BE2C (cell line): ENCODE measurements at regions not wholly inside any gene's neighbourhood (a gene's known extent, or its start where the extent isn't known, plus 50 kb on each side); places are given as distances from the start of the nearest gene placed in this dataset.
"Not testable (repeated sequence)": the region's sequence is repeated elsewhere in the genome, so short reads cannot be mapped to it uniquely, and the experiment has no call there.

Source experiments
- DNase-seq: peaks from one replicate; pipeline ENCODE4 v3.0.0-alpha.2; 2020
- H3K27me3 ChIP-seq: fragments of 250-450 bp; sonication (Bioruptor Pico); 2 replicates; pipeline ENCODE4 v1.5.1; 2020; ENCODE audit warnings: mild to moderate bottlenecking
- H3K36me3 ChIP-seq: fragments of 250-450 bp; sonication (Bioruptor Pico); 2 replicates; pipeline ENCODE4 v1.5.1; 2020; ENCODE audit warnings: mild to moderate bottlenecking
- H3K4me1 ChIP-seq: fragments of 250-450 bp; sonication (Bioruptor Pico); 2 replicates; pipeline ENCODE4 v1.5.1; 2020
- H3K4me3 ChIP-seq: 2 replicates; pipeline ENCODE4 v1.5.1; 2011; ENCODE audit warnings: low read depth, low read length
- H3K9me3 ChIP-seq: fragments of 250-450 bp; sonication (Bioruptor Pico); 2 replicates; pipeline ENCODE4 v1.5.1; 2020
- TF ChIP-seq, protein P1 (sequence below): IDR thresholded peaks from 2 replicates; pipeline ENCODE4 v1.5.1; 2012; ENCODE audit warnings: mild to moderate bottlenecking, low read depth, low read length

GRCh38 chr9:107584944-107585343 lies 95.4 kb upstream of the KLF4 start:
- no peaks in the 10 kb centered on the region for H3K27me3 ChIP-seq
- H3K4me1 ChIP-seq, result no peaks in the 10 kb centered on the region
- TF ChIP-seq, protein P1, sequence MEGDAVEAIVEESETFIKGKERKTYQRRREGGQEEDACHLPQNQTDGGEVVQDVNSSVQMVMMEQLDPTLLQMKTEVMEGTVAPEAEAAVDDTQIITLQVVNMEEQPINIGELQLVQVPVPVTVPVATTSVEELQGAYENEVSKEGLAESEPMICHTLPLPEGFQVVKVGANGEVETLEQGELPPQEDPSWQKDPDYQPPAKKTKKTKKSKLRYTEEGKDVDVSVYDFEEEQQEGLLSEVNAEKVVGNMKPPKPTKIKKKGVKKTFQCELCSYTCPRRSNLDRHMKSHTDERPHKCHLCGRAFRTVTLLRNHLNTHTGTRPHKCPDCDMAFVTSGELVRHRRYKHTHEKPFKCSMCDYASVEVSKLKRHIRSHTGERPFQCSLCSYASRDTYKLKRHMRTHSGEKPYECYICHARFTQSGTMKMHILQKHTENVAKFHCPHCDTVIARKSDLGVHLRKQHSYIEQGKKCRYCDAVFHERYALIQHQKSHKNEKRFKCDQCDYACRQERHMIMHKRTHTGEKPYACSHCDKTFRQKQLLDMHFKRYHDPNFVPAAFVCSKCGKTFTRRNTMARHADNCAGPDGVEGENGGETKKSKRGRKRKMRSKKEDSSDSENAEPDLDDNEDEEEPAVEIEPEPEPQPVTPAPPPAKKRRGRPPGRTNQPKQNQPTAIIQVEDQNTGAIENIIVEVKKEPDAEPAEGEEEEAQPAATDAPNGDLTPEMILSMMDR, result no peak

GRCh38 chr9:107584186-107584585 lies 94.6 kb upstream of the KLF4 start:
- H3K4me3 ChIP-seq, result no peak overlapping the region
- TF ChIP-seq, protein P1, result no peak
- no peaks in the 10 kb centered on the region for H3K27me3 ChIP-seq
- no peaks in the 10 kb centered on the region for H3K4me1 ChIP-seq
- DNase-seq, result no peak
- no peaks in the 10 kb centered on the region for H3K36me3 ChIP-seq
- H3K9me3 ChIP-seq, result no peaks in the 10 kb centered on the region

More at GRCh38 chr9:107584944-107585343, 95.4 kb upstream of the KLF4 start:
- Histone ChIP-seq H3K9me3 (no peaks in the 10 kb centered on the region), H3K36me3 (no peaks in the 10 kb centered on the region), H3K4me3 (no peak overlapping the region)
- no peak for DNase-seq

- Histone ChIP-seq H3K4me1 (no peaks in the 10 kb centered on the region), H3K27me3 (no peaks in the 10 kb centered on the region), H3K9me3 (no peaks in the 10 kb centered on the region), H3K36me3 (no peaks in the 10 kb centered on the region), H3K4me3 (no peak overlapping the region)
- no peak for DNase-seq
- TF ChIP-seq, protein P1, result no peak
Observed at GRCh38 chr9:107577140-107577776, 87.7 kb upstream of the KLF4 start.

GRCh38 chr9:107571148-107571547 lies 81.6 kb upstream of the KLF4 start:
- no peak for DNase-seq
- Histone ChIP-seq H3K9me3 (no peaks in the 10 kb centered on the region), H3K27me3 (no peaks in the 10 kb centered on the region), H3K36me3 (no peaks in the 10 kb centered on the region), H3K4me1 (no peaks in the 10 kb centered on the region), H3K4me3 (no peak overlapping the region)
- TF ChIP-seq, protein P1, result no peak

- Histone ChIP-seq H3K9me3 (no peaks in the 10 kb centered on the region), H3K4me3 (no peak overlapping the region), H3K27me3 (no peaks in the 10 kb centered on the region), H3K4me1 (no peaks in the 10 kb centered on the region), H3K36me3 (no peaks in the 10 kb centered on the region)
- TF ChIP-seq, protein P1, result no peak
- no peak for DNase-seq
Observed at GRCh38 chr9:107569174-107569573, 79.6 kb upstream of the KLF4 start.

- not testable (repeated sequence) for H3K36me3 ChIP-seq
Observed at GRCh38 chr9:107568406-107568805, 78.8 kb upstream of the KLF4 start.

DNA sequence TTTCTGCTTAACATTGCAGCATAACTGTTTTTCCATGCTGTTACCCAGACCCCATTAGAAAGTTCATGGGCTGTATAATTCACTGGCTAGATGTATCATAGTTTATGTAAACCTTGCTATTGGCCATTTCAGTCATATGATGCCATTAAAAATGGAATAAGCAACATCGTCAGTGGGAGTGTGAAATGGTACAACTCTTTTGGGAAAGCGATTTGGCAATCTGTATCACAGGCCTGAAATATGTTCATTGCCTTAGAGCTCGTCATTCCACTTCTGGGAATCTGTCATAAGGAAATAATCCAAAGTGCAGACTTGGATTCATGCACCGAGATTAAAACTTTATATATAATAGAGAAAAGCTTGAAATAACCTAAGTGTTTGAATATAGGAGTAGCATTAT lies 77.9 kb upstream of the KLF4 start:
- H3K27me3 ChIP-seq, result no peaks in the 10 kb centered on the region
- no peaks in the 10 kb centered on the region for H3K4me1 ChIP-seq
- H3K9me3 ChIP-seq, result no peaks in the 10 kb centered on the region
- no peaks in the 10 kb centered on the region for H3K36me3 ChIP-seq
- H3K4me3 ChIP-seq, result no peak overlapping the region
- DNase-seq, result no peak
- TF ChIP-seq, protein P1, result no peak

More at GRCh38 chr9:107568406-107568805, 78.8 kb upstream of the KLF4 start:
- H3K27me3 ChIP-seq, H3K4me1 ChIP-seq, H3K4me3 ChIP-seq, H3K9me3 ChIP-seq, DNase-seq: not testable (repeated sequence)
